GM23338 (cell line): ENCODE measurements at regions not wholly inside any gene's neighbourhood (a gene's known extent, or its start where the extent isn't known, plus 50 kb on each side); places are given as distances from the start of the nearest gene placed in this dataset.

Experiments
- ATAC-seq: fragments of 200-7000 bp; cut with Tn5 transposase; 3 replicates; pipeline ENCODE4 v1.9.1; 2020
- DNase-seq: peaks from one replicate; pipeline ENCODE4 v3.0.0-alpha.2; 2015; ENCODE audit warnings: low spot score
- H2AFZ ChIP-seq: fragments of 200-600 bp; sonication (generic); 2 replicates; pipeline ENCODE4 v1.8.0; 2016; ENCODE audit warnings: antibody characterized with exemption, mild to moderate bottlenecking, moderate library complexity
- H3F3A ChIP-seq: fragments of 200-600 bp; sonication (generic); replicated peaks from 2 replicates; pipeline ENCODE4 v1.8.0; 2017; ENCODE audit warnings: antibody characterized with exemption, mixed run types, low read depth
- H3K27ac ChIP-seq: fragments of 200-600 bp; sonication (generic); 2 replicates; pipeline ENCODE4 v1.6.1; 2016; ENCODE audit warnings: low read depth
- H3K27me3 ChIP-seq: fragments of 200-600 bp; sonication (generic); 2 replicates; pipeline ENCODE4 v1.8.0; 2016; ENCODE audit warnings: mild to moderate bottlenecking, mixed run types, moderate library complexity; ENCODE audit not compliant: insufficient read depth
- H3K36me3 ChIP-seq: fragments of 200-600 bp; sonication (generic); 2 replicates; pipeline ENCODE4 v1.8.0; 2016; ENCODE audit warnings: mild to moderate bottlenecking; ENCODE audit not compliant: insufficient read depth
- H3K4me1 ChIP-seq: fragments of 200-600 bp; sonication (generic); 2 replicates; pipeline ENCODE4 v1.8.0; 2016; ENCODE audit warnings: mild to moderate bottlenecking, moderate library complexity; ENCODE audit not compliant: insufficient read depth
- H3K4me2 ChIP-seq: fragments of 200-600 bp; sonication (generic); 2 replicates; pipeline ENCODE4 v1.7.1; 2017; ENCODE audit warnings: mixed run types
- H3K4me3 ChIP-seq: fragments of 200-600 bp; sonication (generic); 2 replicates; pipeline ENCODE4 v1.6.1; 2016; ENCODE audit warnings: mixed run types
- H3K79me2 ChIP-seq: fragments of 200-600 bp; sonication (generic); replicated peaks from 2 replicates; pipeline ENCODE4 v1.8.0; 2017; ENCODE audit warnings: mild to moderate bottlenecking; ENCODE audit not compliant: insufficient read depth
- H3K9me2 ChIP-seq: fragments of 200-600 bp; sonication (generic); 2 replicates; pipeline ENCODE4 v1.8.0; 2017; ENCODE audit not compliant: insufficient read depth
- H4K20me1 ChIP-seq: fragments of 200-600 bp; sonication (generic); replicated peaks from 2 replicates; pipeline ENCODE4 v1.8.0; 2017; ENCODE audit warnings: mild to moderate bottlenecking; ENCODE audit not compliant: insufficient read depth
- H3K27ac Mint-ChIP-seq: 2 replicates; pipeline ENCODE4 v1.8.0; 2020; ENCODE audit warnings: inconsistent platforms, mild to moderate bottlenecking, moderate library complexity, mixed read lengths
- H3K27me3 Mint-ChIP-seq: 3 replicates; pipeline ENCODE4 v1.8.0; 2022; ENCODE audit warnings: low read depth, mild to moderate bottlenecking, moderate library complexity, mixed read lengths, inconsistent platforms; ENCODE audit not compliant: insufficient read depth, poor library complexity
- H3K36me3 Mint-ChIP-seq: 3 replicates; pipeline ENCODE4 v1.8.0; 2021; ENCODE audit warnings: low read depth, mild to moderate bottlenecking, inconsistent platforms, moderate library complexity, mixed read lengths
- H3K4me1 Mint-ChIP-seq: 3 replicates; pipeline ENCODE4 v1.8.0; 2020; ENCODE audit warnings: mild to moderate bottlenecking, inconsistent platforms, mixed read lengths
- H3K4me3 Mint-ChIP-seq: 3 replicates; pipeline ENCODE4 v1.8.0; 2021; ENCODE audit warnings: moderate library complexity, mild to moderate bottlenecking, inconsistent platforms, mixed read lengths
- H3K9me3 Mint-ChIP-seq: 3 replicates; pipeline ENCODE4 v1.8.0; 2020; ENCODE audit warnings: moderate library complexity, mild to moderate bottlenecking, inconsistent platforms, mixed read lengths
- CREB1 ChIP-seq: fragments of 250-450 bp; sonication (Bioruptor Pico); IDR thresholded peaks from 2 replicates; pipeline ENCODE4 v1.5.0; 2020; ENCODE audit warnings: low read depth, mild to moderate bottlenecking, moderate library complexity
- CTCF ChIP-seq, 2 experiments: fragments of 200-600 bp in 1 of 2; sonication (generic) in 1 of 2; conservative IDR thresholded peaks; 2 replicates each; pipeline versions ENCODE4 v1.5.1 to v1.6.1; 2016 to 2017; ENCODE audit warnings: antibody characterized with exemption in 2 of 2, low read depth in 2 of 2, mild to moderate bottlenecking in 2 of 2, moderate library complexity in 1 of 2
- EZH2 ChIP-seq: fragments of 200-600 bp; sonication (generic); IDR thresholded peaks from one replicate; pipeline ENCODE4 v1.8.0; 2017; ENCODE audit warnings: antibody characterized with exemption, mild to moderate bottlenecking, low read depth; ENCODE audit not compliant: unreplicated experiment
- EZH2phosphoT487 ChIP-seq: fragments of 200-600 bp; sonication (generic); IDR thresholded peaks from one replicate; pipeline ENCODE4 v1.8.1; 2018; ENCODE audit warnings: antibody characterized with exemption; ENCODE audit not compliant: unreplicated experiment
- JUNB ChIP-seq: IDR thresholded peaks from one replicate; pipeline ENCODE4 v1.6.1; 2016; ENCODE audit warnings: antibody characterized with exemption; ENCODE audit not compliant: unreplicated experiment
- NANOG ChIP-seq: IDR thresholded peaks from 2 replicates; pipeline ENCODE4 v1.6.1; 2016; ENCODE audit warnings: antibody characterized with exemption, borderline replicate concordance
- POLR2AphosphoS5 ChIP-seq: IDR thresholded peaks from 2 replicates; pipeline ENCODE4 v1.6.1; 2016; ENCODE audit warnings: antibody characterized with exemption, low read depth
- STAT1 ChIP-seq: IDR thresholded peaks from one replicate; pipeline ENCODE4 v1.6.1; 2016; ENCODE audit warnings: antibody characterized with exemption; ENCODE audit not compliant: unreplicated experiment
- TF ChIP-seq, protein P1 (sequence below): IDR thresholded peaks from one replicate; pipeline ENCODE4 v1.6.1; 2018; ENCODE audit warnings: antibody characterized with exemption; ENCODE audit not compliant: unreplicated experiment
- TF ChIP-seq, protein P2 (sequence below): IDR thresholded peaks from 2 replicates; pipeline ENCODE4 v1.6.1; 2016; ENCODE audit warnings: antibody characterized with exemption

GRCh38 chr16:11408216-11408615 lies 63.0 kb downstream of the RMI2 start:
- H3K27me3 ChIP-seq: no peaks in the 10 kb centered on the region
- no peaks in the 10 kb centered on the region for H3K9me2 ChIP-seq
- H4K20me1 ChIP-seq: no peaks in the 10 kb centered on the region
- no peaks in the 10 kb centered on the region for H3K36me3 ChIP-seq
- no peaks in the 10 kb centered on the region for H3K4me1 ChIP-seq
- no peaks in the 10 kb centered on the region for H3K79me2 ChIP-seq
- no peaks in the 10 kb centered on the region for H3F3A ChIP-seq
- no peak overlapping the region for H3K27ac ChIP-seq
- DNase-seq (no peak), ATAC-seq (no peak)
- Mint-ChIP-seq H3K4me1 (no peaks in the 10 kb centered on the region; the same call in 2 of the 3 replicates), H3K9me3 (peaks cover 6% of the 10 kb centered on the region; the same call in 1 of the 3 replicates), H3K4me3 (no peak overlapping the region), H3K27ac (no peak overlapping the region), H3K36me3 (no peaks in the 10 kb centered on the region), H3K27me3 (peaks cover 6% of the 10 kb centered on the region)
- no peak overlapping the region for H2AFZ ChIP-seq
- TF ChIP-seq POLR2AphosphoS5: no peak
- H3K4me2 ChIP-seq: no peak overlapping the region
- no peak overlapping the region for H3K4me3 ChIP-seq

DNA sequence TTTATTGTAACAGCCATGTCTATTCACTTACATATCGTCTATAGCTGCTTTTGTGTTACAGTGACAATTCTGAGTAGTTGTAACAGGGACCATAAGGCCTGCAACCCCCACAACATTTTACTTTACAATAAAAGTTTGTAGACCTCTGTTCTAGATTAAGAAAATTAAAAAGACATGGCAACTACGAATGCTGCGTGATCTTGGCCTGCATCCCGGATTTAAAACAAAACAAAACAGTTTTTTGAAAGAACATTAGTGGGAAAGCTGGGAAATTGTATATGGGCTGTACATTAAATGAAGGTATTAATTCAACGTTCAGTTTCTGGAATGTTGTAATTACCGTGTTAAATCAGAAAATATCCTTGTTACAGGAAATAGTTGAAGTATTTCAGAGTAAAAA lies 64.1 kb downstream of the RMI2 start:
- H3K27ac Mint-ChIP-seq: no peak overlapping the region
- ATAC-seq: no peak
- no peak overlapping the region for H3K4me3 Mint-ChIP-seq
- TF ChIP-seq CREB1 (no peak), CTCF (conservative IDR thresholded peaks at IDR 0.05; ENCODE audit: low read depth in 2 of 2) (no peak), JUNB (no peak), EZH2 (no peak), STAT1 (no peak), POLR2AphosphoS5 (no peak), EZH2phosphoT487 (no peak), NANOG (no peak)
- TF ChIP-seq, protein P1, sequence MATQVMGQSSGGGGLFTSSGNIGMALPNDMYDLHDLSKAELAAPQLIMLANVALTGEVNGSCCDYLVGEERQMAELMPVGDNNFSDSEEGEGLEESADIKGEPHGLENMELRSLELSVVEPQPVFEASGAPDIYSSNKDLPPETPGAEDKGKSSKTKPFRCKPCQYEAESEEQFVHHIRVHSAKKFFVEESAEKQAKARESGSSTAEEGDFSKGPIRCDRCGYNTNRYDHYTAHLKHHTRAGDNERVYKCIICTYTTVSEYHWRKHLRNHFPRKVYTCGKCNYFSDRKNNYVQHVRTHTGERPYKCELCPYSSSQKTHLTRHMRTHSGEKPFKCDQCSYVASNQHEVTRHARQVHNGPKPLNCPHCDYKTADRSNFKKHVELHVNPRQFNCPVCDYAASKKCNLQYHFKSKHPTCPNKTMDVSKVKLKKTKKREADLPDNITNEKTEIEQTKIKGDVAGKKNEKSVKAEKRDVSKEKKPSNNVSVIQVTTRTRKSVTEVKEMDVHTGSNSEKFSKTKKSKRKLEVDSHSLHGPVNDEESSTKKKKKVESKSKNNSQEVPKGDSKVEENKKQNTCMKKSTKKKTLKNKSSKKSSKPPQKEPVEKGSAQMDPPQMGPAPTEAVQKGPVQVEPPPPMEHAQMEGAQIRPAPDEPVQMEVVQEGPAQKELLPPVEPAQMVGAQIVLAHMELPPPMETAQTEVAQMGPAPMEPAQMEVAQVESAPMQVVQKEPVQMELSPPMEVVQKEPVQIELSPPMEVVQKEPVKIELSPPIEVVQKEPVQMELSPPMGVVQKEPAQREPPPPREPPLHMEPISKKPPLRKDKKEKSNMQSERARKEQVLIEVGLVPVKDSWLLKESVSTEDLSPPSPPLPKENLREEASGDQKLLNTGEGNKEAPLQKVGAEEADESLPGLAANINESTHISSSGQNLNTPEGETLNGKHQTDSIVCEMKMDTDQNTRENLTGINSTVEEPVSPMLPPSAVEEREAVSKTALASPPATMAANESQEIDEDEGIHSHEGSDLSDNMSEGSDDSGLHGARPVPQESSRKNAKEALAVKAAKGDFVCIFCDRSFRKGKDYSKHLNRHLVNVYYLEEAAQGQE: no peak
- TF ChIP-seq, protein P2, sequence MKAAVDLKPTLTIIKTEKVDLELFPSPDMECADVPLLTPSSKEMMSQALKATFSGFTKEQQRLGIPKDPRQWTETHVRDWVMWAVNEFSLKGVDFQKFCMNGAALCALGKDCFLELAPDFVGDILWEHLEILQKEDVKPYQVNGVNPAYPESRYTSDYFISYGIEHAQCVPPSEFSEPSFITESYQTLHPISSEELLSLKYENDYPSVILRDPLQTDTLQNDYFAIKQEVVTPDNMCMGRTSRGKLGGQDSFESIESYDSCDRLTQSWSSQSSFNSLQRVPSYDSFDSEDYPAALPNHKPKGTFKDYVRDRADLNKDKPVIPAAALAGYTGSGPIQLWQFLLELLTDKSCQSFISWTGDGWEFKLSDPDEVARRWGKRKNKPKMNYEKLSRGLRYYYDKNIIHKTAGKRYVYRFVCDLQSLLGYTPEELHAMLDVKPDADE: no peak

More for the DNA sequence above, 64.1 kb downstream of the RMI2 start:
- Mint-ChIP-seq H3K9me3 (peaks cover 6% of the 10 kb centered on the region; the same call in 1 of the 3 replicates), H3K36me3 (no peaks in the 10 kb centered on the region), H3K4me1 (no peaks in the 10 kb centered on the region), H3K27me3 (peaks cover 4% of the 10 kb centered on the region)
- H3K27ac ChIP-seq: no peak overlapping the region
- no peaks in the 10 kb centered on the region for H3F3A ChIP-seq
- no peaks in the 10 kb centered on the region for H3K4me1 ChIP-seq
- no peaks in the 10 kb centered on the region for H3K36me3 ChIP-seq
- H3K9me2 ChIP-seq: no peaks in the 10 kb centered on the region
- H2AFZ ChIP-seq: no peak overlapping the region
- H3K4me3 ChIP-seq: no peak overlapping the region
- no peak for DNase-seq
- H3K79me2 ChIP-seq: no peaks in the 10 kb centered on the region
- no peaks in the 10 kb centered on the region for H3K27me3 ChIP-seq
- no peaks in the 10 kb centered on the region for H4K20me1 ChIP-seq
- H3K4me2 ChIP-seq: no peak overlapping the region
